ENCODE measurements at regions not wholly inside any gene's neighbourhood (a gene's known extent, or its start where the extent isn't known, plus 50 kb on each side); places are given as distances from the start of the nearest gene placed in this dataset.
"Not testable (repeated sequence)": the region's sequence is repeated elsewhere in the genome, so short reads cannot be mapped to it uniquely, and the experiment has no call there.

DNA sequence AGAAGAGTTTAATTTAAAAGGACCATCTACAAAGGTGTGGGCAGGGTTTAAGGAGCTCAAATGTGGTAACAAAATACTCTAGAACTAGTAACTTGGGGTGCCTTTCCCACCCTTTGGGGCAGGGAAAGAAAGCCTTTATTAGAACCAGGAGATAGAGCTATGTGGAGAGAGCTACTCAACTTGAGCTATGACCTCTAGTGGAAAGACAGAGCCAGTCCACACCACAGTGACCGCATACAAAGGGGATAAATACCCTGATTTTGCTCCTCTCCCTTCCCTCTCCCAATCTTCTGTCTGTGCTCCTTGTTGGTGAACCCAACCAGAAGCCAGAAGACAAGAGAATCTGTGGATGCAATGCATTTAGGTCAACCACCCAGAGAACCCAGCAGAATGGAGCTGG is 54.4 kb upstream of the JAK1 start:
- intact Hi-C loops (cut with micrococcal nuclease) = no loop called here
- no peak overlapping the region for H3K4me3 Mint-ChIP-seq
- peaks cover 6% of the 10 kb centered on the region for H3K4me1 Mint-ChIP-seq (ENCODE audit: low read depth)
- no peaks in the 10 kb centered on the region for H3K9me3 Mint-ChIP-seq
- no peak overlapping the region for H3K27ac Mint-ChIP-seq
- H3K27me3 Mint-ChIP-seq (ENCODE audit: low read depth) = no peaks in the 10 kb centered on the region
- peaks cover 2% of the 10 kb centered on the region for H3K36me3 Mint-ChIP-seq (ENCODE audit: low read depth)
- CTCF ChIA-PET = interaction anchor here (0.5 to 1.6 kb wide), 13 partner anchors 8 to 161 kb away, joined by 3 to 6 read pairs (median 4); no protein-coding TSS in a partner anchor
- no peak for DNase-seq

GRCh38 chr1:65021795-65022194 is 55.4 kb upstream of the JAK1 start:
- Mint-ChIP-seq H3K27ac (no peak overlapping the region), H3K4me1 (ENCODE audit: low read depth) (peaks cover 6% of the 10 kb centered on the region), H3K27me3 (ENCODE audit: low read depth) (no peaks in the 10 kb centered on the region), H3K4me3 (no peak overlapping the region), H3K9me3 (no peaks in the 10 kb centered on the region), H3K36me3 (ENCODE audit: low read depth) (peaks cover 2% of the 10 kb centered on the region)
- DNase-seq = no peak
- CTCF ChIA-PET = interaction anchor here (1.0 to 1.6 kb wide), 9 partner anchors 10 to 158 kb away, joined by 3 to 6 read pairs (median 4); no protein-coding TSS in a partner anchor
- intact Hi-C loops (cut with micrococcal nuclease) = no loop called here

- Mint-ChIP-seq H3K36me3 (ENCODE audit: low read depth) (peaks cover 2% of the 10 kb centered on the region), H3K27me3 (ENCODE audit: low read depth) (no peaks in the 10 kb centered on the region), H3K27ac (no peak overlapping the region), H3K9me3 (no peaks in the 10 kb centered on the region), H3K4me1 (ENCODE audit: low read depth) (peaks cover 6% of the 10 kb centered on the region), H3K4me3 (no peak overlapping the region)
- CTCF ChIA-PET = interaction anchor here (1.1 to 1.5 kb wide), 2 partner anchors 119 to 158 kb away, joined by 3 read pairs; no protein-coding TSS in a partner anchor
- no peak for DNase-seq
- intact Hi-C loops (cut with micrococcal nuclease) = no loop called here
Observed at GRCh38 chr1:65022216-65022615, 55.9 kb upstream of the JAK1 start.

- CTCF ChIA-PET = interaction anchor here (1.0 kb wide), 1 partner anchor 15 kb away, joined by 3 read pairs; no protein-coding TSS in a partner anchor
Observed at GRCh38 chr1:65025794-65026193, 59.4 kb upstream of the JAK1 start.

DNA sequence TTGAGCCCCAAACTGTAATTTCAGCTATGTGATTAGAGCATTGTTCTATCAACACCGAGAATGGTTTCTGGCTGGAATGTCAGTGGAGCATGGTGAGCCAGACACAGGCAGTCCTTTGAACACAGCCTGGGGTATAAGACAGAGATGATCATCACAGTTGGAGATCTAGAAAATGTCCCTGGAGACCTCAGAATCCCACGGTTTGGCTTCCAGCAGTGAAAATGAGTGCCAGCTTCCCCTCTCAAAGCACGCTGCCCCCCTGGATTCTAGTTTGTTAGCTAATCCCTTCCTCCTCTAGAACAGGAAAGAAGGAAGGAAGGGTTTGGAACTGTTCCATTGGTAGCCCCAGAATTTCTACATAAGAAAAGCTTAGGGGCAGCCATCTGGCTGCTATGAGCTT is 59.9 kb upstream of the JAK1 start:
- Mint-ChIP-seq H3K9me3 (no peaks in the 10 kb centered on the region), H3K27me3 (ENCODE audit: low read depth) (no peaks in the 10 kb centered on the region), H3K4me1 (ENCODE audit: low read depth) (peaks cover 10% of the 10 kb centered on the region), H3K36me3 (ENCODE audit: low read depth) (peaks cover 5% of the 10 kb centered on the region), H3K27ac (no peak overlapping the region), H3K4me3 (no peak overlapping the region)
- no peak for DNase-seq
- intact Hi-C loops (cut with micrococcal nuclease) = no loop called here
- CTCF ChIA-PET = interaction anchor here (1.0 kb wide), 1 partner anchor 15 kb away, joined by 3 read pairs; no protein-coding TSS in a partner anchor

More at GRCh38 chr1:65025794-65026193, 59.4 kb upstream of the JAK1 start:
- H3K27ac Mint-ChIP-seq = no peak overlapping the region
- no peak overlapping the region for H3K4me3 Mint-ChIP-seq
- H3K9me3 Mint-ChIP-seq = no peaks in the 10 kb centered on the region
- intact Hi-C loops (cut with micrococcal nuclease) = no loop called here
- no peak for DNase-seq
- H3K36me3 Mint-ChIP-seq (ENCODE audit: low read depth) = peaks cover 5% of the 10 kb centered on the region
- H3K4me1 Mint-ChIP-seq (ENCODE audit: low read depth) = peaks cover 10% of the 10 kb centered on the region
- no peaks in the 10 kb centered on the region for H3K27me3 Mint-ChIP-seq (ENCODE audit: low read depth)

DNA sequence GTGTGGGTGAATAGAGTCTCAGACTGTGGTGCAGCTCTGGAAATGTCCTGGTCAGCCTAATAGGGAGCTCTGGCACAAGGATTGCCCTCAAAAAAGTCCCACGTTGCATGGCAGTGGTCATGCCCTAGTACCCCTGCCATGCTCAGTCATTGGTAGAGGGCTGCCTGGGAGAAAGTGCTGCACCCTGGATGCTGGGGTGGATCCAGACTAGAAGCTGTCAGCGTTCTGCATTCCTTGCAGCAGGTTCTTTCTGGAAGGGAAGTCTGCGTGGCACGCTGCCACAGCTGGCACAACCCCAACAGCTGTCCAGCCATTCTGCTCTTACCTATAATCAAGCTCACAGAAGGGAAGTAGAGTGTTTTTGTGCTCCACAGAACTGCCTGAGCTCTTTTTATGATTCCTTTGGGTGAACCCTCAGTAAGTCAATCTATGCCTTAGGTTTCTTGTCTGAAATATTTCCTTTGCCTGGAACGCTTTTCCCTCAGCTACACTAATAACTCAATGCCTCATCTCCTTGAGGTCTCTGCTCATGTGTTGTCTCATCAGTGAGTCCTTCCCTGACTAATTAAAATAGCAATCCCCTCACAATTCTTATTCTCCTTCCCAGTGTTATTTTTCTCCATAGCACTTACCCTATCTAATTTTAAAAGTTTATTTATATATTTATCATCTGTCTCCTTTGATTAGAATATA is 61.5 kb upstream of the JAK1 start:
- Mint-ChIP-seq H3K4me3 (no peak overlapping the region), H3K36me3 (ENCODE audit: low read depth) (peaks cover 5% of the 10 kb centered on the region), H3K27ac (no peak overlapping the region), H3K27me3 (ENCODE audit: low read depth) (no peaks in the 10 kb centered on the region), H3K4me1 (ENCODE audit: low read depth) (peaks cover 4% of the 10 kb centered on the region), H3K9me3 (no peaks in the 10 kb centered on the region)
- DNase-seq = no peak
- intact Hi-C loops (cut with micrococcal nuclease) = no loop called here
- CTCF ChIA-PET = interaction anchor here (0.5 to 1.2 kb wide), 2 partner anchors 18 to 47 kb away, joined by 3 to 4 read pairs; no protein-coding TSS in a partner anchor

GRCh38 chr1:65029434-65029833 is 63.1 kb upstream of the JAK1 start:
- DNase-seq; H3K9me3 Mint-ChIP-seq; H3K4me1 Mint-ChIP-seq (ENCODE audit: low read depth); H3K27me3 Mint-ChIP-seq (ENCODE audit: low read depth); H3K36me3 Mint-ChIP-seq (ENCODE audit: low read depth); H3K4me3 Mint-ChIP-seq; intact Hi-C loops (cut with micrococcal nuclease): not testable (repeated sequence)
- CTCF ChIA-PET = interaction anchor here (0.6 kb wide), 1 partner anchor 8 kb away, joined by 4 read pairs; no protein-coding TSS in a partner anchor
- peak overlapping the region; percentile 19 for H3K27ac Mint-ChIP-seq

- DNase-seq; H3K4me1 Mint-ChIP-seq (ENCODE audit: low read depth); intact Hi-C loops (cut with micrococcal nuclease); H3K36me3 Mint-ChIP-seq (ENCODE audit: low read depth); H3K27ac Mint-ChIP-seq; H3K27me3 Mint-ChIP-seq (ENCODE audit: low read depth); H3K9me3 Mint-ChIP-seq; H3K4me3 Mint-ChIP-seq: not testable (repeated sequence)
- CTCF ChIA-PET = interaction anchor here (1.0 kb wide), 1 partner anchor 14 kb away, joined by 4 read pairs; no protein-coding TSS in a partner anchor
Observed at GRCh38 chr1:65034879-65035278, 68.5 kb upstream of the JAK1 start.

- no peaks in the 10 kb centered on the region for H3K9me3 Mint-ChIP-seq
- intact Hi-C loops (cut with micrococcal nuclease) = no loop called here
- CTCF ChIA-PET = interaction anchor here (0.6 kb wide), 1 partner anchor 200 kb away, joined by 3 read pairs; no protein-coding TSS in a partner anchor
- peaks cover 11% of the 10 kb centered on the region for H3K4me1 Mint-ChIP-seq (ENCODE audit: low read depth)
- no peak overlapping the region for H3K4me3 Mint-ChIP-seq
- H3K36me3 Mint-ChIP-seq (ENCODE audit: low read depth) = no peaks in the 10 kb centered on the region
- no peaks in the 10 kb centered on the region for H3K27me3 Mint-ChIP-seq (ENCODE audit: low read depth)
- H3K27ac Mint-ChIP-seq = no peak overlapping the region
- no peak for DNase-seq
Observed at GRCh38 chr1:65036570-65037051, 70.3 kb upstream of the JAK1 start.

GRCh38 chr1:65039066-65039465 is 72.7 kb upstream of the JAK1 start:
- intact Hi-C loops (cut with micrococcal nuclease) = no loop called here
- Mint-ChIP-seq H3K27me3 (ENCODE audit: low read depth) (no peaks in the 10 kb centered on the region), H3K4me1 (ENCODE audit: low read depth) (peaks cover 17% of the 10 kb centered on the region), H3K27ac (no peak overlapping the region), H3K4me3 (no peak overlapping the region), H3K9me3 (no peaks in the 10 kb centered on the region), H3K36me3 (ENCODE audit: low read depth) (no peaks in the 10 kb centered on the region)
- CTCF ChIA-PET = interaction anchor here (0.6 kb wide), 1 partner anchor 13 kb away, joined by 3 read pairs; no protein-coding TSS in a partner anchor
- DNase-seq = no peak

GRCh38 chr1:65039508-65039907 is 73.2 kb upstream of the JAK1 start:
- intact Hi-C loops (cut with micrococcal nuclease) = no loop called here
- DNase-seq = no peak
- CTCF ChIA-PET = interaction anchor here (0.6 kb wide), 1 partner anchor 12 kb away, joined by 3 read pairs; no protein-coding TSS in a partner anchor
- H3K9me3 Mint-ChIP-seq = no peaks in the 10 kb centered on the region
- H3K36me3 Mint-ChIP-seq (ENCODE audit: low read depth) = no peaks in the 10 kb centered on the region
- H3K27me3 Mint-ChIP-seq (ENCODE audit: low read depth) = no peaks in the 10 kb centered on the region
- H3K4me3 Mint-ChIP-seq = no peak overlapping the region
- H3K4me1 Mint-ChIP-seq (ENCODE audit: low read depth) = peaks cover 21% of the 10 kb centered on the region
- H3K27ac Mint-ChIP-seq = no peak overlapping the region

- intact Hi-C loops (cut with micrococcal nuclease) = no loop called here
- no peak overlapping the region for H3K4me3 Mint-ChIP-seq
- no peak overlapping the region for H3K27ac Mint-ChIP-seq
- peaks cover 28% of the 10 kb centered on the region for H3K4me1 Mint-ChIP-seq (ENCODE audit: low read depth)
- CTCF ChIA-PET = interaction anchor here (0.6 kb wide), 1 partner anchor 12 kb away, joined by 4 read pairs; no protein-coding TSS in a partner anchor
- no peaks in the 10 kb centered on the region for H3K27me3 Mint-ChIP-seq (ENCODE audit: low read depth)
- no peaks in the 10 kb centered on the region for H3K36me3 Mint-ChIP-seq (ENCODE audit: low read depth)
- no peak for DNase-seq
- no peaks in the 10 kb centered on the region for H3K9me3 Mint-ChIP-seq
Observed at GRCh38 chr1:65042467-65042866, 76.1 kb upstream of the JAK1 start.
